Activated CD4-positive, alpha-beta T cell treated with anti-CD3 and anti-CD28 coated beads for 36 hours (primary cell): ENCODE measurements at regions not wholly inside any gene's neighbourhood (a gene's known extent, or its start where the extent isn't known, plus 50 kb on each side); places are given as distances from the start of the nearest gene placed in this dataset.

Experiments
- ATAC-seq: fragments of 200-7000 bp; cut with Tn5 transposase; one replicate; pipeline ENCODE4 v1.10.0; 2021; ENCODE audit warnings: mild to moderate bottlenecking, moderate library complexity
- CTCF ChIA-PET: fragments of 350-600 bp; sonication (Branson Sonifier 250); formaldehyde crosslinking; loops from one replicate; lab custom pipeline; 2021; ENCODE audit warnings: antibody characterized with exemption; lab: Charles Lee
- POLR2A ChIA-PET: fragments of 350-600 bp; sonication (Branson Sonifier 250); formaldehyde crosslinking; loops from one replicate; lab custom pipeline; 2021; ENCODE audit warnings: antibody characterized with exemption, inconsistent platforms; lab: Charles Lee
- DNase-seq: peaks from one replicate; pipeline ENCODE4 v3.0.0-alpha.2; 2020
- H3K27ac Mint-ChIP-seq: one replicate; pipeline ENCODE4 v1.8.0; 2021; ENCODE audit warnings: mixed read lengths
- H3K27me3 Mint-ChIP-seq: one replicate; pipeline ENCODE4 v1.8.0; 2021; ENCODE audit warnings: mixed read lengths
- H3K36me3 Mint-ChIP-seq: one replicate; pipeline ENCODE4 v1.8.0; 2021; ENCODE audit warnings: low read depth, mixed read lengths
- H3K4me1 Mint-ChIP-seq: one replicate; pipeline ENCODE4 v1.8.0; 2021; ENCODE audit warnings: mixed read lengths
- H3K4me3 Mint-ChIP-seq: one replicate; pipeline ENCODE4 v1.8.0; 2021; ENCODE audit warnings: mild to moderate bottlenecking, moderate library complexity, mixed read lengths
- H3K9me3 Mint-ChIP-seq: one replicate; pipeline ENCODE4 v1.8.0; 2021; ENCODE audit warnings: low read depth, mixed read lengths
- intact Hi-C, 2 experiments: fragments of 100-400 bp; cut with DNase I in 1 of 2; cut with micrococcal nuclease in 1 of 2; formaldehyde crosslinking; loops; one replicate each; pipeline versions ENCODE4 v1.14.2 to v1.15.1; 2022 to 2024; cut with DNase I, micrococcal nuclease

GRCh38 chr2:193687195-193687594 lies 1492.5 kb upstream of the TMEFF2 start:
- intact Hi-C loops = no loop called here

GRCh38 chr2:193679847-193680246 lies 1485.1 kb upstream of the TMEFF2 start:
- intact Hi-C loops = no loop called here
- H3K4me3 Mint-ChIP-seq = no peak overlapping the region
- ATAC-seq = no peak
- POLR2A ChIA-PET = no interaction called here
- no peaks in the 10 kb centered on the region for H3K9me3 Mint-ChIP-seq
- no peaks in the 10 kb centered on the region for H3K36me3 Mint-ChIP-seq
- CTCF ChIA-PET = interaction anchor here (1.6 kb wide), 1 partner anchor 11 kb away, joined by 4 read pairs; no protein-coding TSS in a partner anchor
- no peaks in the 10 kb centered on the region for H3K4me1 Mint-ChIP-seq
- H3K27ac Mint-ChIP-seq = no peak overlapping the region
- DNase-seq = no peak
- no peaks in the 10 kb centered on the region for H3K27me3 Mint-ChIP-seq

More at GRCh38 chr2:193687195-193687594, 1492.5 kb upstream of the TMEFF2 start:
- Mint-ChIP-seq H3K27me3 (no peaks in the 10 kb centered on the region), H3K27ac (no peak overlapping the region), H3K4me3 (no peak overlapping the region), H3K9me3 (no peaks in the 10 kb centered on the region), H3K4me1 (no peaks in the 10 kb centered on the region), H3K36me3 (no peaks in the 10 kb centered on the region)
- ChIA-PET POLR2A (no interaction called here), CTCF (no interaction called here)
- DNase-seq = no peak
- ATAC-seq = no peak

- DNase-seq = no peak
- ChIA-PET POLR2A (no interaction called here), CTCF (no interaction called here)
- intact Hi-C loops = no loop called here
- H3K36me3 Mint-ChIP-seq = no peaks in the 10 kb centered on the region
- no peak overlapping the region for H3K27ac Mint-ChIP-seq
- no peaks in the 10 kb centered on the region for H3K27me3 Mint-ChIP-seq
- no peaks in the 10 kb centered on the region for H3K4me1 Mint-ChIP-seq
- no peak overlapping the region for H3K4me3 Mint-ChIP-seq
- no peak for ATAC-seq
- H3K9me3 Mint-ChIP-seq = no peaks in the 10 kb centered on the region
These were observed 1475.7 kb upstream of the TMEFF2 start for GRCh38 chr2:193670478-193670877.

GRCh38 chr2:193668557-193669323 lies 1474.0 kb upstream of the TMEFF2 start:
- CTCF ChIA-PET = no interaction called here

GRCh38 chr2:193627927-193628272 lies 1433.2 kb upstream of the TMEFF2 start:
- Mint-ChIP-seq H3K27ac (no peak overlapping the region), H3K36me3 (no peaks in the 10 kb centered on the region), H3K9me3 (peaks cover 6% of the 10 kb centered on the region), H3K4me3 (no peak overlapping the region), H3K4me1 (no peaks in the 10 kb centered on the region), H3K27me3 (no peaks in the 10 kb centered on the region)
- ChIA-PET POLR2A (no interaction called here), CTCF (no interaction called here)
- no peak for DNase-seq
- no peak for ATAC-seq
- intact Hi-C loops = no loop called here

More at GRCh38 chr2:193668557-193669323, 1474.0 kb upstream of the TMEFF2 start:
- Mint-ChIP-seq H3K27ac (no peak overlapping the region), H3K36me3 (no peaks in the 10 kb centered on the region), H3K27me3 (no peaks in the 10 kb centered on the region), H3K9me3 (no peaks in the 10 kb centered on the region), H3K4me1 (no peaks in the 10 kb centered on the region), H3K4me3 (no peak overlapping the region)
- POLR2A ChIA-PET = no interaction called here
- DNase-seq (no peak), ATAC-seq (no peak)
- intact Hi-C loops = no loop called here

GRCh38 chr2:193627187-193627926 lies 1432.6 kb upstream of the TMEFF2 start:
- no peaks in the 10 kb centered on the region for H3K4me1 Mint-ChIP-seq
- POLR2A ChIA-PET = interaction anchor here (0.7 kb wide), 1 partner anchor 1526 kb away, joined by 4 read pairs; no protein-coding TSS in a partner anchor
- H3K9me3 Mint-ChIP-seq = peaks cover 6% of the 10 kb centered on the region
- ATAC-seq (no peak), DNase-seq (no peak)
- no peaks in the 10 kb centered on the region for H3K36me3 Mint-ChIP-seq
- H3K27ac Mint-ChIP-seq = no peak overlapping the region
- H3K27me3 Mint-ChIP-seq = no peaks in the 10 kb centered on the region
- H3K4me3 Mint-ChIP-seq = no peak overlapping the region
- CTCF ChIA-PET = no interaction called here
- intact Hi-C loops = no loop called here

GRCh38 chr2:193608451-193608850 lies 1413.7 kb upstream of the TMEFF2 start:
- Mint-ChIP-seq H3K27me3 (no peaks in the 10 kb centered on the region), H3K27ac (no peak overlapping the region), H3K4me3 (no peak overlapping the region), H3K9me3 (peaks cover 4% of the 10 kb centered on the region), H3K36me3 (no peaks in the 10 kb centered on the region), H3K4me1 (no peaks in the 10 kb centered on the region)
- ATAC-seq (no peak), DNase-seq (no peak)
- POLR2A ChIA-PET = no interaction called here
- intact Hi-C loops = no loop called here
- CTCF ChIA-PET = no interaction called here

- no peak for ATAC-seq
- intact Hi-C loops = no loop called here
- DNase-seq = no peak
- POLR2A ChIA-PET = no interaction called here
- Mint-ChIP-seq H3K36me3 (no peaks in the 10 kb centered on the region), H3K27me3 (no peaks in the 10 kb centered on the region), H3K4me3 (no peak overlapping the region), H3K4me1 (no peaks in the 10 kb centered on the region), H3K27ac (no peak overlapping the region), H3K9me3 (peaks cover 8% of the 10 kb centered on the region)
- CTCF ChIA-PET = no interaction called here
These were observed 1396.1 kb upstream of the TMEFF2 start for GRCh38 chr2:193590831-193591230.

GRCh38 chr2:193584522-193584938 lies 1389.8 kb upstream of the TMEFF2 start:
- POLR2A ChIA-PET = no interaction called here
- CTCF ChIA-PET = interaction anchor here (0.8 to 1.6 kb wide), 2 partner anchors 80 to 111 kb away, joined by 3 to 4 read pairs; no protein-coding TSS in a partner anchor

GRCh38 chr2:193583638-193584400 lies 1389.1 kb upstream of the TMEFF2 start:
- no peaks in the 10 kb centered on the region for H3K9me3 Mint-ChIP-seq
- H3K4me3 Mint-ChIP-seq = no peak overlapping the region
- ATAC-seq = no peak
- intact Hi-C loops = loop anchor here in 1 of 2 experiments (10.0 kb wide), 1 partner anchor 1769 kb away; no protein-coding TSS in a partner anchor
- no peaks in the 10 kb centered on the region for H3K27me3 Mint-ChIP-seq
- ChIA-PET CTCF (interaction anchor here (0.7 to 1.6 kb wide), 3 partner anchors 80 to 883 kb away, joined by 3 to 4 read pairs (median 3); no protein-coding TSS in a partner anchor), POLR2A (no interaction called here)
- H3K36me3 Mint-ChIP-seq = no peaks in the 10 kb centered on the region
- DNase-seq = no peak
- no peaks in the 10 kb centered on the region for H3K4me1 Mint-ChIP-seq
- no peak overlapping the region for H3K27ac Mint-ChIP-seq

More at GRCh38 chr2:193584522-193584938, 1389.8 kb upstream of the TMEFF2 start:
- peak; percentile 42 for ATAC-seq
- H3K4me3 Mint-ChIP-seq = no peak overlapping the region
- H3K27me3 Mint-ChIP-seq = no peaks in the 10 kb centered on the region
- no peaks in the 10 kb centered on the region for H3K36me3 Mint-ChIP-seq
- no peaks in the 10 kb centered on the region for H3K4me1 Mint-ChIP-seq
- intact Hi-C loops = loop anchor here in 1 of 2 experiments (10.0 kb wide), 1 partner anchor 1770 kb away; no protein-coding TSS in a partner anchor
- DNase-seq = no peak
- no peak overlapping the region for H3K27ac Mint-ChIP-seq
- H3K9me3 Mint-ChIP-seq = no peaks in the 10 kb centered on the region

GRCh38 chr2:193581807-193582206 lies 1387.1 kb upstream of the TMEFF2 start:
- Mint-ChIP-seq H3K9me3 (no peaks in the 10 kb centered on the region), H3K4me1 (no peaks in the 10 kb centered on the region), H3K27ac (no peak overlapping the region), H3K4me3 (no peak overlapping the region), H3K36me3 (no peaks in the 10 kb centered on the region), H3K27me3 (no peaks in the 10 kb centered on the region)
- ChIA-PET CTCF (no interaction called here), POLR2A (no interaction called here)
- intact Hi-C loops = loop anchor here in 1 of 2 experiments (10.0 kb wide), 1 partner anchor 1767 kb away; no protein-coding TSS in a partner anchor
- no peak for ATAC-seq
- DNase-seq = no peak
